Colonic mucosa (tissue), 4 donors: ENCODE measurements at regions not wholly inside any gene's neighbourhood (a gene's known extent, or its start where the extent isn't known, plus 50 kb on each side); places are given as distances from the start of the nearest gene placed in this dataset.

Source experiments
- DNase-seq: peaks from one replicate; pipeline ENCODE4 v3.0.0-alpha.2; 2020
- H3K27ac ChIP-seq: fragments of 200-600 bp; one replicate; pipeline ENCODE4 v1.8.0; 2021
- H3K27me3 ChIP-seq: fragments of 200-600 bp; one replicate; pipeline ENCODE4 v1.8.0; 2021
- H3K36me3 ChIP-seq: fragments of 200-600 bp; one replicate; pipeline ENCODE4 v1.8.0; 2021
- H3K4me1 ChIP-seq: fragments of 200-600 bp; one replicate; pipeline ENCODE4 v1.8.0; 2021; ENCODE audit warnings: mild to moderate bottlenecking
- H3K4me3 ChIP-seq: fragments of 200-600 bp; one replicate; pipeline ENCODE4 v1.8.0; 2021
- H3K9ac ChIP-seq, 2 donors: one replicate each; pipeline ENCODE4 v1.7.0; 2013; ENCODE audit warnings: control low read depth in 2 of 2, low read depth in 2 of 2, low read length in 2 of 2
- H3K9me3 ChIP-seq: fragments of 200-600 bp; one replicate; pipeline ENCODE4 v1.8.0; 2021
- CTCF ChIP-seq: fragments of 200-600 bp; IDR thresholded peaks from one replicate; pipeline ENCODE4 v1.8.0; 2022; ENCODE audit warnings: antibody characterized with exemption, mild to moderate bottlenecking
- intact Hi-C: fragments of 100-400 bp; cut with DNase I; formaldehyde crosslinking; loops from one replicate; pipeline ENCODE4 v1.14.1; 2022
- donor health status: healthy.
- donor health status: DM: no; HTN: no; CAD: no.
- donor health status: DM: no; HTN: no; CAD: no.

DNA sequence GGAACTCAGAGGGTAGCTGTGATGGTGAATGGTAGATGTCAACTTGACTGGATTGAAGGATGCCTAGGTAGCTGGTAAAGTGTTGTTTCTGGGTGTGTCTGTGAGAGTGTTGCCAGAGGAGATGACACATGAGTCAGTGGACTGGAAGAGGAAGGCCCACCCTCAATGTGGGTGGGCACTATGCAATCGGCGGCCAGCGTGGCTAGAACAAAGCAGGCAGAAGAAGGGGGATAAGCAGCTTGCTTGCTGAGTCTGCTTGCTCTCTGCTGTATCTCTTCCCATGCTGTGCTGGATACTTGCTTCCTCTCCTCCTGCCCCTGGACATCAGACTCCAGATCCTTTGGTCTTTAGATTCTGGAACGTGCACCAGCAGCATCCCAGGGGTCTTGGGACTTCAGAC is 128.1 kb downstream of the AIPL1 start:
- DNase-seq: no peak
- no peak overlapping the region for H3K9ac ChIP-seq
- no peaks in the 10 kb centered on the region for H3K9me3 ChIP-seq
- intact Hi-C loops: no loop called here
- no peaks in the 10 kb centered on the region for H3K27me3 ChIP-seq
- no peak overlapping the region for H3K27ac ChIP-seq
- H3K4me3 ChIP-seq: no peak overlapping the region
- H3K36me3 ChIP-seq: no peaks in the 10 kb centered on the region
- TF ChIP-seq CTCF: no peak
- no peaks in the 10 kb centered on the region for H3K4me1 ChIP-seq

- no peak overlapping the region for H3K27ac ChIP-seq
- H3K36me3 ChIP-seq: no peaks in the 10 kb centered on the region
- H3K27me3 ChIP-seq: no peaks in the 10 kb centered on the region
- H3K9ac ChIP-seq: no peak overlapping the region
- no peaks in the 10 kb centered on the region for H3K9me3 ChIP-seq
- no peak for DNase-seq
- intact Hi-C loops: no loop called here
- H3K4me3 ChIP-seq: no peak overlapping the region
- TF ChIP-seq CTCF: no peak
- H3K4me1 ChIP-seq: no peaks in the 10 kb centered on the region
Measured at GRCh38 chr17:6305613-6306360, 129.1 kb downstream of the AIPL1 start.

- TF ChIP-seq CTCF: no peak
- Histone ChIP-seq H3K4me1 (no peaks in the 10 kb centered on the region), H3K27me3 (no peaks in the 10 kb centered on the region), H3K9me3 (no peaks in the 10 kb centered on the region), H3K4me3 (no peak overlapping the region), H3K36me3 (no peaks in the 10 kb centered on the region), H3K9ac (no peak overlapping the region), H3K27ac (no peak overlapping the region)
- intact Hi-C loops: no loop called here
- no peak for DNase-seq
Measured at GRCh38 chr17:6304894-6305612, 129.9 kb downstream of the AIPL1 start.

GRCh38 chr17:6303664-6304063 is 131.3 kb downstream of the AIPL1 start:
- Histone ChIP-seq H3K9ac (no peak overlapping the region), H3K4me3 (no peak overlapping the region), H3K27ac (no peak overlapping the region), H3K9me3 (no peaks in the 10 kb centered on the region), H3K4me1 (no peaks in the 10 kb centered on the region), H3K36me3 (no peaks in the 10 kb centered on the region), H3K27me3 (no peaks in the 10 kb centered on the region)
- intact Hi-C loops: no loop called here
- TF ChIP-seq CTCF: no peak
- DNase-seq: no peak

GRCh38 chr17:6299275-6299674 is 135.6 kb downstream of the AIPL1 start:
- Histone ChIP-seq H3K9me3 (no peaks in the 10 kb centered on the region), H3K9ac (no peak overlapping the region), H3K4me3 (no peak overlapping the region), H3K27ac (no peak overlapping the region), H3K36me3 (no peaks in the 10 kb centered on the region), H3K27me3 (no peaks in the 10 kb centered on the region), H3K4me1 (no peaks in the 10 kb centered on the region)
- intact Hi-C loops: no loop called here
- DNase-seq: no peak
- TF ChIP-seq CTCF: no peak
